ENCODE measurements at regions not wholly inside any gene's neighbourhood (a gene's known extent, or its start where the extent isn't known, plus 50 kb on each side); places are given as distances from the start of the nearest gene placed in this dataset.

DNA sequence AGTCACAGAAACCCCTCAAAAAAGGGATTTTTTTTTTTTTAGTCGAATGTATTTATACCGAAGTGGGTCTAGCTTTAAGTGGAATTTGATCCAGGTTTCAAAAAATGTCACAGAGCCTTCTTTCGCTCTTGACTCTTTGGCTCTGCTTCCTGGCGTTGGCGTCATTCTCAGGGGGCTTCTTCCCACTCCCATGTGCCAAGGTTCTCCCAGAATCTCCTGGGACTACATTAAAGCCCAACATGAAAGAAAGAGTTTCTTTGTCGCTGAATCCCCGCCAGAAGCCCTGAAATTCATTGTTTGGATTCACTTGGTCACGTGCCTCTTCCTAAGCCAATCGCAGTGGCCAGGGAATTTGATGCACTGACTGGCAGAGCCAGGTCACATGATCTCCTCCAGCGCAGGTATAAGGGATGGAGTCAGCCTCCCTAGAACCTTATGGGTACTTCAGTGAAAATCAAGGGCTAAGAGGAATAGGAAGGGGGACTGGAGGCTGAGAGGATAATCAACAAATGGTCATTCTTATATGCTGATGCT, 101.2 kb downstream of the RPS24 start:
- no CpG with 5 or more reads among the region's 10 CpGs for WGBS (ENCODE audit: insufficient coverage, insufficient read length)
- Histone ChIP-seq H3K27ac (ENCODE audit: low read length) (no peak overlapping the region), H3K9me3 (ENCODE audit: control insufficient read depth, insufficient read depth, low read length) (no peaks in the 10 kb centered on the region), H3K4me1 (ENCODE audit: control insufficient read depth, insufficient read depth, low read length) (peaks cover 2% of the 10 kb centered on the region; the same call in 1 of the 2 replicates), H3K36me3 (ENCODE audit: control insufficient read depth, insufficient read depth, low read length) (no peaks in the 10 kb centered on the region), H3K4me3 (ENCODE audit: low read length) (no peak overlapping the region), H3K27me3 (ENCODE audit: control insufficient read depth, insufficient read depth, low read length) (no peaks in the 10 kb centered on the region)
- no peak for DNase-seq (ENCODE audit: low read depth, low spot score)

DNA sequence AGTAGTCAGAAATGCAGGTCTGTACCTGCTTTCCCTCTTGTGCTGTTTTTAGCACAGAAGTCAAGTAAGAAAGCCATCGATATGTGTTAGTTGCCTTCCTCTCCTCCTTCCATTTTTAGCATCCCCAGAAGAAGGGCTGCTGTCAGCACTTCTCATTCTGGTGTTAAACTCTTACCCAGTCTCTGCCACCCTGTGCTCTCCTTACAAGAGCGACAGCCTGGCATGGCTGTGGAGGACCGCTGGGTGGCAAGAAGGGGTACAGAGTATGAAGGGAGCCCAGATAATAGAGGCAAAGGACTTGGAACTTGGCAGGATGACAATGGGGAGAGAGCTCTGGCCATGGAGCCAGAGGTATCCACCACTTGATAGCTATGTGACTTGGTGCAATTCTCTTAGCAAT, 103.5 kb downstream of the RPS24 start:
- no peak overlapping the region for H3K27ac ChIP-seq (ENCODE audit: low read length)

DNA sequence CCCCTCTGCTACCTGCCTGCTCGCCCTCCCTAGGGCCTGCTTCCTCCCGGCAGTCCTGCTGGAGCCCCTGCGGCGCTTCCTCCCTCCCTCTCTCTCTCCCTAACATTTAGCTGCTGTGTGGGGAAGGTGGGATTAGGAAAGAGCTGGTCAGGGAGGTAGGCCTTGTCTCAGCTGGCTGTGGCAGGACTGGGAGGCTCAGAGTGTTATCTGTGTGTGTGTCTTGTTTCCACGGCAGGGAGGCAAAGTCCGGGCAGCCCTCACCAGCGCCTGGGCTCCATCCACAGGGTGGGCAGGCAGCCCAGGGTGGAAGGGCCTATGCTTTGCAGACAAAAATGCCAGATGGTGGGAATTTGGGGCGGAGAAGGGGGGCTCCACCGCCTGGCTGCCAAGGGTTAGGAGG, 105.7 kb downstream of the RPS24 start:
- no peaks in the 10 kb centered on the region for H3K9me3 ChIP-seq (ENCODE audit: control insufficient read depth, insufficient read depth, low read length)
- no CpG with 5 or more reads among the region's 9 CpGs for WGBS (ENCODE audit: insufficient coverage, insufficient read length)
- no peaks in the 10 kb centered on the region for H3K36me3 ChIP-seq (ENCODE audit: control insufficient read depth, insufficient read depth, low read length)
- H3K27ac ChIP-seq (ENCODE audit: low read length) = no peak overlapping the region
- H3K27me3 ChIP-seq (ENCODE audit: control insufficient read depth, insufficient read depth, low read length) = no peaks in the 10 kb centered on the region
- no peak for DNase-seq (ENCODE audit: low read depth, low spot score)
- H3K4me3 ChIP-seq (ENCODE audit: low read length) = no peak overlapping the region
- no peaks in the 10 kb centered on the region; the same call in 1 of the 2 replicates for H3K4me1 ChIP-seq (ENCODE audit: control insufficient read depth, insufficient read depth, low read length)

More for the DNA sequence above, 103.5 kb downstream of the RPS24 start:
- Histone ChIP-seq H3K36me3 (ENCODE audit: control insufficient read depth, insufficient read depth, low read length) (no peaks in the 10 kb centered on the region), H3K4me1 (ENCODE audit: control insufficient read depth, insufficient read depth, low read length) (no peaks in the 10 kb centered on the region; the same call in 1 of the 2 replicates), H3K4me3 (ENCODE audit: low read length) (no peak overlapping the region), H3K27me3 (ENCODE audit: control insufficient read depth, insufficient read depth, low read length) (no peaks in the 10 kb centered on the region), H3K9me3 (ENCODE audit: control insufficient read depth, insufficient read depth, low read length) (no peaks in the 10 kb centered on the region)
- DNase-seq (ENCODE audit: low read depth, low spot score) = no peak
- no CpG with 5 or more reads among the region's 3 CpGs for WGBS (ENCODE audit: insufficient coverage, insufficient read length)

DNA sequence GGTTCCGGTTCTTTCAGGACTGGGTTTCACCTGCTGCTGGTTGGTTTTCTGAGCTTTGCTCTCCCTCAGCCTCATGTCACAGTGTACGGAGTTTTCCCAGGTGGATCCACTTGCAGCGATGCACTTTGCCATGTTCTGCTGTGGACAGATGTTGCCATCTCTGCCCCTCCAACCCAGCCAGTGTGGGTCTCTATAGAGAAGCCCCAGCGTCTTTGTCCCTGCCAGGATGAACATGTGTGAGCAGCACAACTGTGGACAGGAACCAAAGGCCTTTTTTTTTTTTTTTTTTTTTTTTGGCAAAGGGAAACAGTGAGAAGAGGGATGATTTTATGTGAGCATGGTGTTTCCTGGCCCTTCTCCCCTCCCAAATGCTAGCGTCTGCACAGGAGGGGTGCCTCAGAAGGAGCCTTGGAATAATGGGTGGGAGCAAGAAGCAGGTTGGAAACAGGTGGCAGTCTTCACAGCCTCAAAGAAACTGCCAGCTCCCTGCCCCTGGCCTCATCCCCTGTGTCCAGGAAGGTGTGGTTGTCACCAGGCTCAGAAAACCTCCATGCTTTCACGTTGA, 106.5 kb downstream of the RPS24 start:
- no CpG with 5 or more reads among the region's 6 CpGs for WGBS (ENCODE audit: insufficient coverage, insufficient read length)
- no peaks in the 10 kb centered on the region for H3K9me3 ChIP-seq (ENCODE audit: control insufficient read depth, insufficient read depth, low read length)
- no peaks in the 10 kb centered on the region for H3K36me3 ChIP-seq (ENCODE audit: control insufficient read depth, insufficient read depth, low read length)
- H3K4me1 ChIP-seq (ENCODE audit: control insufficient read depth, insufficient read depth, low read length) = no peaks in the 10 kb centered on the region; the same call in 1 of the 2 replicates
- H3K27ac ChIP-seq (ENCODE audit: low read length) = no peak overlapping the region
- no peak for DNase-seq (ENCODE audit: low read depth, low spot score)
- H3K4me3 ChIP-seq (ENCODE audit: low read length) = no peak overlapping the region
- no peaks in the 10 kb centered on the region for H3K27me3 ChIP-seq (ENCODE audit: control insufficient read depth, insufficient read depth, low read length)

DNA sequence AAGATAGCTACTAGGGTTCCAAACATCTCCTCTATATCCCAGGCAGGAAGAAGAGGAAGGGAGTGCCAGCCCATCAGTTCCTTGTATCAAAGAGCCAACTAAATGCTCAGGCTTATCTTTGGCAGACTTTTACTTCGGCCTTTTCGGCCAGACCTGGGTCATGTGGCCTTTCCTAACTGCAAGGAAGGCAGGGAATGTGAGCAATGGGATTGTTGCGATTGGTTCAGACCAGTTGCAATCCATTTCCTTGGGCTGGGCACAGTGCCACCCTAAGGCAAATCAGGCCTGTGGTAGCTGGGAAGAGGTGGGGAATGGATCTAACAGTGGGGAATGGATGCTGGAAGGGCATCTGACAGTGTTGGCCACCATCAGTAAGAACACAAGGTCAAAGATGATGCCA, 109.9 kb downstream of the RPS24 start:
- no peaks in the 10 kb centered on the region for H3K9me3 ChIP-seq (ENCODE audit: control insufficient read depth, insufficient read depth, low read length)
- no peak overlapping the region for H3K4me3 ChIP-seq (ENCODE audit: low read length)
- no CpG with 5 or more reads among the region's 3 CpGs for WGBS (ENCODE audit: insufficient coverage, insufficient read length)
- DNase-seq (ENCODE audit: low read depth, low spot score) = no peak
- H3K36me3 ChIP-seq (ENCODE audit: control insufficient read depth, insufficient read depth, low read length) = no peaks in the 10 kb centered on the region
- H3K4me1 ChIP-seq (ENCODE audit: control insufficient read depth, insufficient read depth, low read length) = no peaks in the 10 kb centered on the region
- no peaks in the 10 kb centered on the region for H3K27me3 ChIP-seq (ENCODE audit: control insufficient read depth, insufficient read depth, low read length)
- no peak overlapping the region for H3K27ac ChIP-seq (ENCODE audit: low read length)

DNA sequence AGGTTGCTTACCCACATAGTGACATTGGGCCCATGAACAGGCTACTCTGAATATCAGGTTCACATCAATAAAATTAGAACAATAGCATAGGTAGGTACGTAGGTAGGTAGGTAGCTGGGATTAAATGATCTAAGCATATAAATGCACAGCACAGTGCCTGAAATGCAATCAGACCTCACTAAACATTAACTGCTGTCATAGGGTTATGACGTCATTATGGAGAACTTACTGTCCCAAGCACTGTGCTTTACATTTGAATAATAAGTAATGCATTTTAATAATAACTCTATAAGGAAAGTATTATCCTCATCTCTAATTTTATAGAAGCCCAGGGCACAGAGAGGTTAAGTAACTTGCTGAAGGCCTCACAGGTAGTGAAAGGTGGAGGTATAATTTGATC, 112.5 kb downstream of the RPS24 start:
- Histone ChIP-seq H3K4me1 (ENCODE audit: control insufficient read depth, insufficient read depth, low read length) (no peaks in the 10 kb centered on the region), H3K36me3 (ENCODE audit: control insufficient read depth, insufficient read depth, low read length) (no peaks in the 10 kb centered on the region), H3K27me3 (ENCODE audit: control insufficient read depth, insufficient read depth, low read length) (no peaks in the 10 kb centered on the region), H3K9me3 (ENCODE audit: control insufficient read depth, insufficient read depth, low read length) (no peaks in the 10 kb centered on the region), H3K4me3 (ENCODE audit: low read length) (no peak overlapping the region), H3K27ac (ENCODE audit: low read length) (no peak overlapping the region)
- no CpG with 5 or more reads among the region's 2 CpGs for WGBS (ENCODE audit: insufficient coverage, insufficient read length)
- no peak for DNase-seq (ENCODE audit: low read depth, low spot score)

DNA sequence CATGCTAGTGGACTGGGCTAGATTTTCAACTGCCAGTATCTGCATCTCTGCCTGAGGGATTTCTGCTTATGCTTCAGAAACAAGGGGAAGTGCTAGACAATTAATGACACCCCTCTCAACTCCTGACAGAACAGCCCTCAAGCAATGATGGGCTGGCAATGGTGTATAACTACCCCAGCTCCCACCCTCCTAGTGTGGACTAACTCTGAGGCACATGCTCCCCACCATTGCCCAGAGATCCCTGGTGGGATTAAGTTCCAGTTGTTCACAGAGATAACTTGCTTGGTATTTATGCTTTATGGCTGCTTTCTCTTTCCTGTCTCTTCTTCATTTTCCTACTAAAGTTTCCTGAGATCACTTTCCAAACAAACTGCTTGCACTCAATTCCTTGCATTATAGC, 113.5 kb downstream of the RPS24 start:
- Histone ChIP-seq H3K4me3 (ENCODE audit: low read length) (no peak overlapping the region), H3K4me1 (ENCODE audit: control insufficient read depth, insufficient read depth, low read length) (no peaks in the 10 kb centered on the region), H3K36me3 (ENCODE audit: control insufficient read depth, insufficient read depth, low read length) (no peaks in the 10 kb centered on the region), H3K27me3 (ENCODE audit: control insufficient read depth, insufficient read depth, low read length) (no peaks in the 10 kb centered on the region), H3K27ac (ENCODE audit: low read length) (no peak overlapping the region), H3K9me3 (ENCODE audit: control insufficient read depth, insufficient read depth, low read length) (no peaks in the 10 kb centered on the region)
- DNase-seq (ENCODE audit: low read depth, low spot score) = no peak

DNA sequence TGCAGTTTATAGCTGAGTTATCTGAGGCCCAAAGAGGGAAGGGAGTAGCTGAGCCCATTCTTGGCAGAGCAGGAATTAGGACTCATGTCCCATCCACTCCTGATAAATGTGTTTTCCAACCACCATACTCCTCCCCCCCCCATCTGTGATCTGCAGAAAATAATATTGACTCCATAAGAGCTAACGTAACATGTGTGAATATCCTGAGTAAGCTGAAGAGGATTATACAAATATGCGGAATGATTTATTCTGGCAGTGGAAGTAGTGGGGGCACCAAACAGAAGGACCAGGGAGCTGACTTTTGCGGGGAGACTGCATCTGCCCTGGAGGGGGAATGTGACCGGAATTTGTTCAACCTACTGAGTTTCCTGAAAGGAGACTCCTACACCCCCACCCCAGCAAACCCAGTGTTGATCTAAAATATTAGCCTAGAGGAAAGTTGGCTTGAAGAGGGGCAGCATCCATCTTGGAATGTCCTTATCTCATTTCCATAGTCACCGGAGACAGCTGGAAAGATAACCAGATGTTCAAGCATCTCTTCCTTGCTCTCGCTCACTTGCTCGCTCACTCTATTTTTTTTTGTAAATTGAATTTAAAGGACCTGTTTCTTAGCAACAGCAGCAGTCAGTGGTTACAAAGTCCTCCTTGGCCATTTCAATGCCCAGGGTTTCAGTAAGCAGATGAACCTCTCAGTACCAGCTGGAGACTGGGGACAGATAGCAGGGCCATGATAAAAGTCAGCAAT, 114.7 kb downstream of the RPS24 start:
- H3K27me3 ChIP-seq (ENCODE audit: control insufficient read depth, insufficient read depth, low read length) = no peaks in the 10 kb centered on the region
- no CpG with 5 or more reads among the region's 7 CpGs for WGBS (ENCODE audit: insufficient coverage, insufficient read length)
- H3K4me1 ChIP-seq (ENCODE audit: control insufficient read depth, insufficient read depth, low read length) = no peaks in the 10 kb centered on the region
- H3K4me3 ChIP-seq (ENCODE audit: low read length) = no peak overlapping the region
- H3K9me3 ChIP-seq (ENCODE audit: control insufficient read depth, insufficient read depth, low read length) = no peaks in the 10 kb centered on the region
- DNase-seq (ENCODE audit: low read depth, low spot score) = no peak
- H3K27ac ChIP-seq (ENCODE audit: low read length) = no peak overlapping the region
- H3K36me3 ChIP-seq (ENCODE audit: control insufficient read depth, insufficient read depth, low read length) = no peaks in the 10 kb centered on the region

DNA sequence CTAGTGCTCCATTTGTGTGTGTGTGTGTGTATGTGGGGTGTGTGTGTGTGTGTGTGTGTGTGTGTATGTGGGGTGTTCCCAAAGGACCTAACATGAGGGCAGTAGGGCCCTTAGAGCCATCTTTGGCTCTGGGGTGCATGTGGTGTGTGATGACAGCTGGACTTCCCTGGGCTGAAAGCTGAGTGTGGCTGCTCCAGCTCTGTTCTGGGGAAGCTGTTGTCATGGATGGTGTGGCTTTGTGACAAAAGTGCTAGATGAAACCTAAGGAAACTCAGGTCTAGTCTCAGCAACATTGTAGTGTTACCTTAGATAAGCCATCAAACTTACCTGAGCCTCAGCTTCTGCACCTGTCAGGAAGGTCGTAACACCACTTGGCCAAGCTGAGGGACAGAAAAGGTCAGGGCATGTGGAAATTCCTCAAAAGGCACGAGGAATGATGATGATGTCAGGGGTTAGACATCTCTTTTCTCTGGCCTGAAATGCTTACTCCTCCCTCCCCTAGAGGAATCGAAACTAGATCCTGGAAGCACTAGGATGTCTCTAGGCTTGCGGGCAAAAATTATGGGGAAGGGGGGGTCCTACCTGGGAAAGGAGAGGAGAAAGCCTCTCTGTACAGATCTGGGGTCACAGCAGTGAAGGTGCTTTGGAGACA, 115.4 kb downstream of the RPS24 start:
- H3K27ac ChIP-seq (ENCODE audit: low read length) = no peak overlapping the region
- no peaks in the 10 kb centered on the region for H3K9me3 ChIP-seq (ENCODE audit: control insufficient read depth, insufficient read depth, low read length)
- H3K27me3 ChIP-seq (ENCODE audit: control insufficient read depth, insufficient read depth, low read length) = no peaks in the 10 kb centered on the region
- H3K4me1 ChIP-seq (ENCODE audit: control insufficient read depth, insufficient read depth, low read length) = no peaks in the 10 kb centered on the region
- no CpG with 5 or more reads among the region's 4 CpGs for WGBS (ENCODE audit: insufficient coverage, insufficient read length)
- no peaks in the 10 kb centered on the region for H3K36me3 ChIP-seq (ENCODE audit: control insufficient read depth, insufficient read depth, low read length)
- no peak for DNase-seq (ENCODE audit: low read depth, low spot score)
- H3K4me3 ChIP-seq (ENCODE audit: low read length) = no peak overlapping the region

DNA sequence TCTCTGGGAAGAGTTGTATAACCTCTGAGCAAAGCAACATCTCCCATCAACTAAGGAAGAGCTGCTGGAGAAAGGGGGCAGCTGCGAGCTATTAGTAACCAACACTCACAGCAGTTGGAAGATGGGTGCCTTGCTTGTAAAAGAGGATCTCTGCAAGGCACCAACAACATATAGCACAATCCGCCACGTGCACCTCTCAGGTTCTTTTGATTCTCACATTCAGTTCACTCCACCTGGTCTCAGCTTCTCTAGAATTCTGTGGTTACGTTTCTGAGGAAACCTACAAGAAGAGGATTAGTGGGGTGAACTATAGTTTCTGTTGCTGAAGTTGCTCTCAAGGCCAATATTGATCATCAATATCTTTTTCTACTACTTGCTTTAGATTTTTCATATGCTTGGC, 117.1 kb downstream of the RPS24 start:
- DNase-seq (ENCODE audit: low read depth, low spot score) = no peak
- Histone ChIP-seq H3K27ac (ENCODE audit: low read length) (no peak overlapping the region), H3K9me3 (ENCODE audit: control insufficient read depth, insufficient read depth, low read length) (no peaks in the 10 kb centered on the region), H3K4me1 (ENCODE audit: control insufficient read depth, insufficient read depth, low read length) (no peaks in the 10 kb centered on the region), H3K36me3 (ENCODE audit: control insufficient read depth, insufficient read depth, low read length) (no peaks in the 10 kb centered on the region), H3K4me3 (ENCODE audit: low read length) (no peak overlapping the region), H3K27me3 (ENCODE audit: control insufficient read depth, insufficient read depth, low read length) (no peaks in the 10 kb centered on the region)
- no CpG with 5 or more reads among the region's 4 CpGs for WGBS (ENCODE audit: insufficient coverage, insufficient read length)
